SH-SY5Y (cell line): ENCODE measurements at regions not wholly inside any gene's neighbourhood (a gene's known extent, or its start where the extent isn't known, plus 50 kb on each side); places are given as distances from the start of the nearest gene placed in this dataset.

ENCODE experiments used
- GATA2 ChIP-seq: IDR thresholded peaks from 2 replicates; pipeline ENCODE4 v1.6.1; 2011; ENCODE audit warnings: mild to moderate bottlenecking, low read depth, low read length
- GATA3 ChIP-seq: IDR thresholded peaks from 2 replicates; pipeline ENCODE4 v1.6.1; 2011; ENCODE audit warnings: low read depth, mild to moderate bottlenecking, low read length, moderate library complexity

DNA sequence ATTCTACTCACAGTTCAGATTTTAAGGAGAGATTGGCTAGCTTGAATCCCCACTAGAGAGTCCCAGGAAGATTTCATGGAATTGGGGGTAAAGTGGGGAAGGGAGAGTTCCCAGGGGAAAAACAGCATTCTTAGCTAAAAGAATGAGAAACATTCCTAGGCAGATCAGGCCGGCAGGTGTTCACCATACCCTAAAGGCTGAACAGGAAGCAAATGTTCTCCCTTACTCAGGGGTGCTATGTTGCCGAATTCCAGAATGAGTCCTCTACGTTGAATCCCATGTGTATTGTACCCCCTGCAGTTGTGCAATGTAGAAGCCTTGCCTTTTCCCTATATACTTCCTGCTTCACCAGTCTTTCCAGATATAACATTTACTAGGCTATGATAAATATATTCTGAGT lies 135.2 kb upstream of the NCAM1 start:
- TF ChIP-seq GATA3 = no peak
- no peak for TF ChIP-seq GATA2
